ENCODE measurements at regions not wholly inside any gene's neighbourhood (a gene's known extent, or its start where the extent isn't known, plus 50 kb on each side); places are given as distances from the start of the nearest gene placed in this dataset.
"Not testable (repeated sequence)": the region's sequence is repeated elsewhere in the genome, so short reads cannot be mapped to it uniquely, and the experiment has no call there.

DNA sequence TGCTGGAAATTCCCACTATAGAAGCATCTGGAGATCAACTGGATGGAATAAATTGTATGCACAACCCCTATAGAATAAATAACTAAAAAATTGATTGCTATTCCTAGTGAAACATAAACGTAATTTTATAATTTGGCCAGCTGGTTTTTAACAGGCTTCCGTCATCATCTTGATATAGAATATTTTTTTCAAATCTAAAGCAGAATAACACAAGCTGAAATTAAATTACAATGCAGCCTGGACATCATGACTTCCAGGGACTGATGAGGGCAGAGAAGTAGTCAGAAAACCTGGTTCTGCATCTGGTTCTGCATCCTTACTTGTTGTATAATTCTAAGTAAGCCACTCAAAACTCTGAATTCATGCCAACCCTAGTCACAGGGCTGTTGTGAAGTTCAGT is 146.1 kb downstream of the MEX3B start:
- DNase-seq (ENCODE audit: low spot score) = no peak

DNA sequence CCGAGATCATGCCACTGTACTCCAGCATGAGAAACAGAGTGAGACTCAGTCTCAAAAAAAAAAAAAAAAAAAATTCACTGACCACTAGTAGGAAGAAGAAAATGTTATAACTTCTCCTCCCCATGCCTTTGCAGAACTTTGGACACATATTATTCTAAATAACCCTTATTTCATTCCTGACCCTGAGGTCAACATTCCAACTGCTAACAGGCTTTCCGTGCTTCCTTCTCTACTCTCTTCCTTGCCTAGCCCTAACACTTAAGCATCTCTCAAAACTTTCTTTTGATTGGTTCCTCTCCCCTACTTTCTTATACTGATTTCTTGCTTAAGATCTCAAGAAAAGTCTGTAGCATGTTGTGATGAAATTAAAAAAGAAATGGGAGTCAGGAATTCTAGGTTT is 146.8 kb downstream of the MEX3B start:
- no peak for DNase-seq (ENCODE audit: low spot score)

DNA sequence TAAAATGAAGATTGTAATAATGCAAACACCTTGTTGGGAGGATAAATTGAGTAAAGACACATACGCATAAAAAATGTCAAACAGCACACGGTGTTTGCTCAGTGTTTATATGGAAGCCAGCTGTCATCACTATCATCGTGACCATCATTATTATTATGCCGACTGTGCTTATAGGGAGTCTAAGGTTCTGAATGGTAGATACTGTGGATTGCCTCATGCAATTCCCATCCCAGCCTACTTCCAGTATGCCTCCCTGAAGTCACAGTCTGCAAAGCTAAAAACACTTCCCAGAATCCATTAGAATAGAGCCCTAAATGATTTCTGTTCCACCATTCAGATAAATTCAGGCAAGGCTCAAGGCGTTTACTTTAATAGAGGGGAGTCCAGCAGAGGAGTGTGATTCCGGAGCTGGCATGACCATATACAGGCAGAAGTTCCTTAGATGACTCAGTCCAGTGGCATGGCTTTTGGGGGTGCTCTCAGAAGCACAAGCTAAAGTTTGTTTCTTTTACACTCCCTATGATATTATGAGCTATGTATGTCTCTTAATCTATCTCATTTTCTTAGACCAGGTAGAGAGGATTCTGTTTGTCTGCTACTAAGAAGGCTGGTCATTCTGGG is 148.7 kb downstream of the MEX3B start:
- no peak for DNase-seq (ENCODE audit: low spot score)

DNA sequence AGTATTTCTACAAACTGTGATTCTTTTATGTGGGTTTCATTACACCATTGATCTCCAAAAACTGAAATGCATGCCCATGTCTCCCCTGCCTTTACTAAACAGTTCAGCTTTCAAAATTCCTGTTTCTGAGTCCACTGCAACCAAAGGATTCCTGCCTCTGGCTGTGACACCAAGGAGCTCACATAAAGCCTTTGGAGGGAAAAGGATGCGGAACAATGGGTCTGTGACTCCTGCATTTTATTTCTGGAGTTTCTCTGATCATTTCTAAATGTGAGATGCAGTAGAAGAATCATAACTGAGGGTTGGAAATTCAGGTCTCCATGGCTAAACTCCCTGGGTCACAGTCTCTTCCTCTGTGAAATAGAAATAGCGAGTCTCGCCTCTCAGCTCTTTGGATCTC is 149.5 kb downstream of the MEX3B start:
- no peak for DNase-seq (ENCODE audit: low spot score)

DNA sequence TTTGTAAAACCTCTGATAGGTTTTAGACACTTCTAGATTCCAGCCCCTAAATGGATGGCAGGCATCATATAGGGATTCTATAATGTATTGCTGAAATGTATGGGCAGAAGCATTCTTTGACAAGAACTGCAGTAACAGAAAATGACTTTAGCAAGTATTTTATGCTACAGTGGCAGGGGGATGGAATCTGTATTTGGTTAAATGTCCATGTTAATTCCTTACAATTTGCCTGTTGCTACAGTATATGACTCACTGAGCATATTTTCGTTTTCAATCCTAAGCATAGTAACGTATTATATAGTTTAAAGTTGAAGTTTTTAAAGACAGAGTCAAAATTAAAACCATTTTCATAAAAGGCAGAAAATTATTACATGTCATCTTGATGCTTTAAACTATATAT is 150.1 kb downstream of the MEX3B start:
- no peak for DNase-seq (ENCODE audit: low spot score)

DNA sequence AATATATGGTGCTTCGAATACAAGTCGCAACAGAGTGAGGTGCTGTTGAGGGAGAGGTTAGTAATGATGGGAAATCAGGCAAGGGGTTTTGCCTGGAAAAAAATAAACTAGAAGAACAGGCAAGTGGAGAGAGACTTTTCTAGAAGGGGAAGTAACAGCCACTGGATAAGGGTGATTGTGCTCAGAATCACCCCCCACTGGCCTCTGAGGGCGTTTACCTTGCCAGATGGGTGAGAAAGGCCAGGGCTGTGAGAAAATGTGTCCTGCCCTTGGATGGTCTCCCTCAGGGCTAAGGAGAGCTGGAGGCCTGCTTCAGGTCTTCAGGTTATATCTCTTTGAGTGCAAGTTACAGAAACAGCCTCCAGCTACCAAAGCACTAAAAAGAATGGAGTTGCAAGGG is 151.8 kb downstream of the MEX3B start:
- DNase-seq (ENCODE audit: low spot score) = no peak

DNA sequence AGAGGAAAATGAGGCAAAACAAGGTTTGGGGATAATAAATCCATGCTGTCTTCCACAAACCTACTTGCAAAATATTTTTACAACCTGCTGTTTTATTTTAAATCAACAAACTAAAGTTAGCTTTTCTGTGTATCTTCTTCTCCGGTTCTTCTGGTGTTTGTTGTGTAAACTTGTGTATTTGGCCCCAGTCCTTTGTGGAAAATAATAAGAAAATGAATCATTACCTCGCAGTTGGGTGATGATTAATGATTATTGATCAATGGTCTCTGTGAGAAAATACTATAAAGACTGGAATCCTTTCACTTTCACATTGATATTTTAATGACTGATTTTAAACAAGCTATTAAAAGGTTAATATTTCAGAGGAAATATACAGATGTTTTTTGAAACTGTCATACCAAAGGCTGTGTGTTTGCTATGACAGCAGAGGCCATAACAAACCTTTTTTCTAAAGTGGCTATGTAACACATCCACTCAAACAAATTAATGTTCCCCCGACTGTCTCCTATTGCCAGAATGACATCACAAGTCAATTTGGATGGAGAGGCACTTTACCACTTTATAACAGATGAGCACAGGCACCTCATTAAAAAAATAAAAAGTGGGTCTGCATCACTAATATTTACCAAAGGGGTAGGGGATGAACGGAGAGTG is 152.5 kb downstream of the MEX3B start:
- no peak for DNase-seq (ENCODE audit: low spot score)

DNA sequence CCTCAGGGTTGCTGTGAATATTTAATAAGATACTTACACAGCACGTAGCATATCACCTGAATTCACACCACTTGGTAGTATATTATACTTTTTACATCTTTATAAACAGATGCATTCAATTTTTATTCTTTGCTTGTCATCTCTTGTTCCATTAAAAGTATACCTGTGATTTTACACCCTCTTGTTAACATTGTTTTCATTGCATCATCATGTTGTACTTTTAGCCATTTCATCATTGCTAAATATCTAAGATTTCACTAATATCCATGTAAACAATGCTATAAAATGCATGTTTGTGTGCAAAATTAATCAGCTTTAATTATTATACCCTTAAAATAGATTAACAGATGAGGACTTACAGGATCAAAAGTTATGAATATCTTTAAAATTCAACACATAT is 155.3 kb downstream of the MEX3B start:
- no peak for DNase-seq (ENCODE audit: low spot score)

DNA sequence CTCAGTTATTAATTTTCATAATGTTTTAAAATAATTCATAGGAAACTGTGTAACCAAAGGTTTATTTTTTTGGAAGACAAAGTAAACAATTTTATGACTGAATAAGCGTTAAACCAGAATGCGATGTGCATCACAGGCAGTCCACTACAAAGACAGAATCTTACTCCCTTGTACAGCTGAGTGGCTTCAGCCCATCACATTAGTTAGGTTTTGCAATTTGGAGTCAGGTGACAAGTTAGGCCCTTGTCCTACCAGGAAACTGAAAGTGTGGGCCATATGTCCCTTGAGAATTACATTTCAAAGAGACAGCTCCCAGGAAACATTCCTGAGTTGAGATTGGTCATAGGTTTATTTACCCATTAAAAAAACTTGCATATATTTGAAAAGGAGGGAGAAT is 156.3 kb downstream of the MEX3B start:
- no peak for DNase-seq (ENCODE audit: low spot score)

DNA sequence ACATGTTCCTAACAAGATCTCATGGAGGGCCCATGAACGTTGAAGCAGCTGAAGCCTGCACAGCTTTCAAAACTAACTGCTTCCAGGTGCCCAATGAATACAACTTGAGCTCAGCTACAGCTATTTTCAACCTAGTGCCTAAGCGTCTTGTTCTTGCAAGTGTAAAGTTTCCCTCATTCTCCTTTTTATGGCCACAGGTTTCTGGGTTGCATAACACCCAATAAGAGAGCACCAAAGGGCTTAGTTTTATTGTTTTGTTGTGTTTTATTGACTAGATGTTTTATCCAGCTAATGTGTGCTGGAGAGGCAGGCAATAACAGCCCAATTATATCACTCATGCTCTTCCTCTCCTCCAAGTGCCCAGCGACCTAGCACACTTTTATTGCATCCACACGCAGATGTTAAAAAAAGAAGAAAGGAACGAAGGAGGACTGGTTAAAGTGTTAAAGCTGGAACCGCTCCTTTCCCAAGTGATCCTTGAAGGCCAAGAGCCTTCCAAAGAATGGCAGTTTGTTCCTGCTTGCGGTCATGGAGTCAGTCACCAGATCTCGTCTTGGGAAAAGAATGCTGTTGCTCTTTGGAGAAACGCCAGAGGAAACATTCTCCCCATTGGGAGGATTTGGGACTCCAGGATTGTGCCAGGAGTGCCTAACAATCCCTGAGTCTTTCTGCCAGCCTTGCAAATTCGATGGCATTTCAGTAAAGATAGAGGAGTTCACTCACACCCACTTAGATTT is 156.9 kb downstream of the MEX3B start:
- no peak for DNase-seq (ENCODE audit: low spot score)

DNA sequence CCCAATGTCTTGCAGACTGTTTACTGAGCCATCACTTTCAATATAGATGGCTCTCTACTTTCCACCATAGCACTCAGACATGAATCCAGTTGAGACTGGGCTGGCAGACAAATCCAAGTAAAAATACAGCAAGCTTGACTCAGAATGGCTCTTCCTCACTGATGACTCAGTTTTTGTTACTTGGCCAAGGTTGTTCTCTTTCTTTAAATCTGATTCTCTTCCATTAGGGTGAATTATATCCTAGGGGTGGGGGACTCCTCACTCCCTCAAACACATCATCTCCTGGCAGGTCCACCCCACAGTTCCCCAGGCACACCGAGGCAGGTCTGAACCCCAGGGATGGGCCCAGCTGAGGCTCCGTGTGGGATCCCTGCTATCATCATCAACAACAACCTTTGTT is 157.9 kb downstream of the MEX3B start:
- DNase-seq (ENCODE audit: low spot score) = no peak

DNA sequence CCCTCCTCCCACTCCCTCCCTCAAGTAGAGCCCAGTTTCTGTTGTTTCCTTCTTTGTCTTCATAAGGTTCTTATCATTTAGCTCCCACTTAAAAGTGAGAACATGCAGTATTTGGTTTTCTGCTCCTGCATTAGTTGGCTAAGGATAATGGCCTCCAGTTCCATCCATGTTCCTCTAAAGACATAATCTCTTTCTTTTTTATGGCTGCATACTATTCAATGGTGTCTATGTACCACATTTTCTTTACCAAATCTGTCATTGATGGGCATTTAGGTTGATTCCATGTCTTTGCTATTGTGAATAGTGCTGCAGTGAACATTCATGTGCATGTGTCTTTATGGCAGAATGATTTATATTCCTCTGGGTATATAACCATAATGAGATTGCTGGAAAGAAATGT is 158.6 kb downstream of the MEX3B start:
- DNase-seq (ENCODE audit: low spot score) = not testable (repeated sequence)

DNA sequence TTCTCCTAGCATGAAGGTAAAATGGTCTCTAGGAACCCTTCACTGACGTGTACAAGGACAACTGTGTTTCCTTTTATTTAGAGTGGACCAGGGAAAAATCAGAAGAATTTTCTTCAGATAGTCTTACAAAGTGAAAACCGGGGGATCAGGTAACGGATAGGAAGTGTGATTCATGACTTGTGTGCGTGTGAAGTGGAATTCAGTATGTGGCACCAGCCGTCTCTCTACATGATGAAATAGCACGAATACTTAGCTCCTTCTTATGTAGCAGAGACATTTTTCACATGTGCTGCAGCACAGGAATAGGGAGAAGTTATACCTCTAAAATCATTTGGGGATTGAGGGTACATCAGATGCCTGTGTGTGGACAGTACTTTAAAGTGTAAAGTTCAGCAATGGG is 159.2 kb downstream of the MEX3B start:
- no peak for DNase-seq (ENCODE audit: low spot score)

DNA sequence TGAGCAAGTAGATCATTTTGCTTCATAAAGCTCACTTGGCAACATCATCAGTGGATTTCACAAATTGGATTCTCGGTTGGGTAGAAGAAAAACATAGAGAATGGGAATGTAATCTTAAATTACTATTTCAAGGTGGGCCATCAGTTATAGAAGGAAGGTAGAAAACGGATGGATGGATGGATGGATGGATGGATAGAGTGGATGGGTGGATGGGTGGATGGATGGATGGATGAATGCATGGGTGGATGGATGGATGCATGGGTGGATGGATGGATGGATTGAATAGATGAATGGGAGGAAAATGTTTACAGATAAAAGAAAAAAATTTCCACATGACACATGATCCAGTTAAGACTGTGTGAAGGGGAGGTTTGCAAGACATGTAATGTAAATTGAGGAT is 159.7 kb downstream of the MEX3B start:
- no peak for DNase-seq (ENCODE audit: low spot score)

DNA sequence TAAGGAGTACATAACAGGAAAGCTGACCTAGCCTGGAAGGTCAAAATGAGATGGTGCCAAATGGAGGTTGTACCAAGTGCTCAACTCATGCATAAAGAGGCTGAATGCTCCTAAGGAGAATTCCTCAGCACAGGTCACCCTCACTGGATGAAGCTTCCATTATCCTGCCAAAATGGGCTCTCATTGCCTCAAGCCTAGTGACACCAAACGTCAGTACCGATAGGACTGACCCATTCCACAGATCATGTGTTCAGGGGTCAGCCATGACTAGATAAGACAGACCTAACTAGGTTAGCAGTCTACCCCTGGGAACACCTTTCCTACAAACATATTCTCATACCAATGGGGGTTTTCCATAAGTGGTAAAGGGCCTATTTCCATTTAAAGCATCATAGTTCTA is 160.7 kb downstream of the MEX3B start:
- no peak for DNase-seq (ENCODE audit: low spot score)

DNA sequence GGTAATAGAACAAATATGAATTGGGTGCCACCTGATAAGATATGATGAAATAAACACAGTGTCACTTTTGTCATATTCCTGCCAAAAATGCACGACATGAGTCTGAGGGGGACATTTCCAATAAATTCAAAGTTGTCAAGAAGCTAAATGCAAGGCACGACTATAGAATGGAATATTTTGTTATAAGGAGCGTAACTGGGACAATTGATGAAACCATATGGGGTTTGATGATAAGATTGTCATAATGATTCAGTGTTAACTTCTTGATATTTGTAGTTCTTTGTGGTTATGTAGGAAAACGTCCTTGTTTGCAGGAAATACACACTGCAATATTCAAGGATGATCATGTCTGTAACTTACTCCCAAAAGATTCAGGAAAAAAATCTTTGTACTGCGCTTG is 163.3 kb downstream of the MEX3B start:
- no peak for DNase-seq (ENCODE audit: low spot score)

DNA sequence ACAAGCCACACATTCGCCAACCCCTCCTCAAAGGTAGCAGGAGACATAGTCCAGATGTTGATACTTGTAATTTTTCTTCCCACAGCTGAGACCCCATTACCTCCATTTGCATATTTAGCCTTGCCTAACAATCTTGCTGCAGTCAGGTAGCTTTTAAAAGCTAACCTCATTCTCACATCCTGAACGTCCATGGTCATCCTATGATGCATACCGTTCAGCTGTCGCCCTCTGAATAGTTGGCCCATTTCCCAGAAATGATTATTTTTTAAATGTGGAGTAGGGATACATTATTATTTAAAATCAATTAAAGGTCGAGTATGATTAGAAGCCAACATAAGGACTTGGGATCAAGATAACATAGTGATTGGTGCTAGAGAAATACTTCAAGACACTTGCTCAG is 165.0 kb downstream of the MEX3B start:
- no peak for DNase-seq (ENCODE audit: low spot score)

DNA sequence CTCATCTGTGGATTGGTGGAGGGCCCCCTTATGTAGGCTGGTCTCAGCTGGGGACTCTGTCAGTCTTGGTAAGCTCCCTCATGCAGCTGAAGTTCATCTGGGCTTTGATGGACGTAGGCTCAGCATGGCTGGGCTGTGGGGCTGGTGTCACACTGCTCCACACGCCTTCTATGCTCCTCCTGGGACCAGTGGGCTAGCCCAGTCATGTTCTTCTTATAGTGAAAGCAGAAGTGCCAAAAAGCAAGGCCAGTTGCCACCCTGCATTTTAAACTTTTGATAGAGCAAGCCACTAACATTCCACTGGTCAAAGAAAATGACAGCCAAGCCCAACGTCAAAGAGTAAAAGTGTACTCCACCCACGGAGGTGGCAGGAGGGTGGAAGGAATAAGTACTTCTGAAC is 165.5 kb downstream of the MEX3B start:
- DNase-seq (ENCODE audit: low spot score) = no peak

DNA sequence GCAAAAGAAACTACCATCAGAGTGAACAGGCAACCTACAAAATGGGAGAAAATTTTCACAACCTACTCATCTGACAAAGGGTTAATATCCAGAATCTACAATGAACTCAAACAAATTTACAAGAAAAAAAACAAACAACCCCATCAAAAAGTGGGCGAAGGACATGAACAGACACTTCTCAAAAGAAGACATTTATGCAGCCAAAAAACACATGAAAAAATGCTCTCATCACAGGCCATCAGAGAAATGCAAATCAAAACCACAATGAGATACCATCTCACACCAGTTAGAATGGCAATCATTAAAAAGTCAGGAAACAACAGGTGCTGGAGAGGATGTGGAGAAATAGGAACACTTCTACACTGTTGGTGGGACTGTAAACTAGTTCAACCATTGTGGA is 170.1 kb downstream of the MEX3B start:
- DNase-seq (ENCODE audit: low spot score) = not testable (repeated sequence)

DNA sequence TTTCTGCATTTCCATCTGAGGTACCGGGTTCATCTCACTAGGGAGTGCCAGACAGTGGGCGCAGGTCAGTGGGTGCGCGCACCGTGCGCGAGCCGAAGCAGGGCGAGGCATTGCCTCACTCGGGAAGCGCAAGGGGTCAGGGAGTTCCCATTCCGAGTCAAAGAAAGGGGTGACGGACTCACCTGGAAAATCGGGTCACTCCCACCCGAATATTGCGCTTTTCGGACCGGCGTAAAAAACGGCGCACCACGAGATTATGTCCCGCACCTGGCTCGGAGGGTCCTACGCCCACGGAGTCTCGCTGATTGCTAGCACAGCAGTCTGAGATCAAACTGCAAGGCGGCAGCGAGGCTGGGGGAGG is 175.1 kb downstream of the MEX3B start:
- not testable (repeated sequence) for DNase-seq (ENCODE audit: low spot score)

DNA sequence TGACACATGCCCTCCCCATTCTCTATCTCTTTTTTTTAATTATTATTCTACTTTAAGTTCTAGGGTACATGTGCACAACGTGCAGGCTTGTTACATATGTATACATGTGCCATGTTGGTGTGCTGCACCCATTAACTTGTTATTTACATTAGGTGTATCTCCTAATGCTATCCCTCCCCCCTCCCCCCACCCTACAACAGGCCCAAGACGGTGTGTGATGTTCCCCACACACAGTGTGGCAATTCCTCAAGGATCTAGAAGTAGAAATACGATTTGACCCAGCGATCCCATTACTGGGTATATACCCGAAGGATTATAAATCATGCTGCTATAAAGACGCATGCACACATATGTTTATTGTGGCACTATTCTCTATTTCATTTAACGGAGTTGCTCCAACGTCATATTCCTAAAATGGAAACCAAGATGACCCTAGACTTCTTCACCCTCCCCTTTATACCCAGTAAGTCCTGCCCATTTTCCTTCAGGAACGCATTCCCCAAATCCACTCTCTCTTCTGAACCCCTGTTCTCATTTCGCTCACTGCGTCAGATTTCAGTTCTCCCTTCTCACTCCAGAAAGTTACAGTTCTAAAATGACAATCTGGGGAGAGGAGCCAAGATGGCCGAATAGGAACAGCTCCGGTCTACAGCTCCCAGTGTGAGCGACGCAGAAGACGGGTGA is 175.6 kb downstream of the MEX3B start:
- DNase-seq (ENCODE audit: low spot score) = not testable (repeated sequence)

DNA sequence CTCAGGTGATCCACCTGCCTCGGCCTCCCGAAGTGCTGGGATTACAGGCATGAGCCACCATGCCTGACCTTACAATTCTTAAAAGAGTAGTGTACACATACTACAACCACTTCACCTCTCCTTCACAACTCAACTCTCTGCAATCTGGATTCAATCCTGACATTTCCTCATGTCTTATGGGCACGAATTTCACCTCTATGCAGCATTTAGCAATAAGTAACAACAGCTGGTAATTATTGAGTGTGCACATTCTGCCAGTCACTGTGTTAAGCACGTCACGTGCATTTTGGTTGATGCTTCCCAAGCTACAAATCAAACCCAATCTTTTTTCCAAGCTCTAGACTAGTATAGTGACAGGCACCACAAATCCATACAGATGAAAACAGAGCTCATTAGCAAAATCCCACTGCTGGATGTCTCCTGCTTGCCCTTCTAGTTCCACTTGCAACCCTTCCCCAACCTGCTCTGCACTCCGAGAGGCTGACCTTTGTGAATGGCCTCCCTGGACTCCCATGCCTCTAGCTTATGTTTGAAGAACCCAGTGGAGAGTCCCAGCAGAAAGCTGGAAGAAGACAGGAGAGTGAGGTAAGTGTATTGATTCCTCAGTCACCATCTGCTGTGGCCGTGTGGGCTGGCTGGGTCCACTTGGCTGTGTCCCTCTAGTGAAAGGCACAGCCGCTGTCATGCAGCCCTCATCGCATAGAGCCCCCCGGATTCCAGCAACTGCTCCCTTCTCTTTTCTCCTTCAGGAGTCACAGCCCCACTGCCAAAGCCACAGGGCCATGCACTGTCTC is 176.5 kb downstream of the MEX3B start:
- DNase-seq (ENCODE audit: low spot score) = no peak

Data from CD4-positive, alpha-beta T cell treated with Interleukin-2 at 100 ng/mL for 4 hours (primary cell).